HepG2 (cell line): ENCODE measurements at regions not wholly inside any gene's neighbourhood (a gene's known extent, or its start where the extent isn't known, plus 50 kb on each side); places are given as distances from the start of the nearest gene placed in this dataset.

Experiments used
- ATAC-seq: fragments of 200-7000 bp; cut with Tn5 transposase; 3 replicates; pipeline ENCODE4 v1.9.1; 2020; ENCODE audit warnings: mild to moderate bottlenecking, moderate library complexity
- BruUV-seq: library from RNA; stranded (reverse); fragments of 400-500 nt; replicated peaks from 2 replicates; lab custom pipeline; 2021; lab: Mats Ljungman, UMichigan
- CTCF ChIA-PET: fragments of 300-600 bp; formaldehyde crosslinking; extraction: SDS; loops from one replicate; lab custom pipeline; 2021; ENCODE audit warnings: low total read pairs, inconsistent platforms, low intra/inter-chr PET ratio; lab: Yijun Ruan, JAX
- POLR2A ChIA-PET: fragments of 350-600 bp; sonication (Branson Sonifier 250); formaldehyde crosslinking; loops from one replicate; lab custom pipeline; 2020; ENCODE audit warnings: antibody characterized with exemption, inconsistent platforms; lab: Yijun Ruan, JAX
- DNase-seq: peaks from one replicate; pipeline ENCODE4 v3.0.0-alpha.2; 2015; ENCODE audit warnings: low spot score
- FAIRE-seq: peaks from 3 replicates; lab custom pipeline; 2011; peaks lifted over from hg19 to GRCh38; lab: Jason Lieb, UNC
- H2AFZ ChIP-seq: one replicate; pipeline ENCODE4 v1.6.1; 2011; ENCODE audit warnings: low read length, inconsistent platforms
- H3K27ac ChIP-seq: fragments of 300-600 bp; 3 replicates; pipeline ENCODE4 v1.8.0; 2011; ENCODE audit warnings: mixed run types, mild to moderate bottlenecking, mixed read lengths, low read length, inconsistent platforms; ENCODE audit not compliant: insufficient read depth; ENCODE audit errors: extremely low read length
- H3K27me3 ChIP-seq, 2 experiments: fragments of 200-600 bp in 1 of 2; 2 replicates in 1 of 2; 3 replicates in 1 of 2; pipeline versions ENCODE4 v1.6.0 to v1.8.0; 2011; ENCODE audit warnings: low read length in 2 of 2, mild to moderate bottlenecking in 2 of 2, moderate library complexity in 2 of 2, inconsistent platforms in 1 of 2; ENCODE audit not compliant: insufficient read depth in 2 of 2, control insufficient read depth in 1 of 2
- H3K36me3 ChIP-seq, 2 experiments: fragments of 200-600 bp in 1 of 2; replicated peaks in 1 of 2; 2 replicates in 1 of 2; 3 replicates in 1 of 2; pipeline versions ENCODE4 v1.5.1 to v1.8.0; 2011; ENCODE audit warnings: low read length in 2 of 2, inconsistent platforms in 1 of 2; ENCODE audit not compliant: insufficient read depth in 2 of 2, control insufficient read depth in 1 of 2
- H3K4me1 ChIP-seq: 2 replicates; pipeline ENCODE4 v1.5.1; 2012; ENCODE audit warnings: low read length, inconsistent platforms; ENCODE audit not compliant: insufficient read depth
- H3K4me2 ChIP-seq: 2 replicates; pipeline ENCODE4 v1.6.0; 2011; ENCODE audit warnings: low read depth, low read length, inconsistent platforms
- H3K4me3 ChIP-seq, 3 experiments: fragments of 200-600 bp in 1 of 3; sonication (generic), shearing (Covaris generic) in 1 of 3; replicated peaks in 1 of 3; 2 replicates each; pipeline ENCODE4 v1.5.1; 2011 to 2016; ENCODE audit warnings: low read length in 3 of 3, inconsistent platforms in 2 of 3, low read depth in 2 of 3, mild to moderate bottlenecking in 2 of 3, control low read depth in 1 of 3, mixed read lengths in 1 of 3; ENCODE audit not compliant: insufficient read depth in 1 of 3
- H3K79me2 ChIP-seq: one replicate; pipeline ENCODE4 v1.6.1; 2011; ENCODE audit warnings: low read length, inconsistent platforms; ENCODE audit not compliant: insufficient read depth
- H3K9ac ChIP-seq: 2 replicates; pipeline ENCODE4 v1.6.0; 2011; ENCODE audit warnings: mild to moderate bottlenecking, low read depth, low read length, inconsistent platforms; ENCODE audit not compliant: insufficient read depth
- H3K9me3 ChIP-seq: 2 replicates; pipeline ENCODE4 v1.5.1; 2012; ENCODE audit warnings: mild to moderate bottlenecking, low read length
- H4K20me1 ChIP-seq: 2 replicates; pipeline ENCODE4 v1.6.0; 2011; ENCODE audit warnings: inconsistent platforms, mild to moderate bottlenecking, low read length, moderate library complexity; ENCODE audit not compliant: insufficient read depth
- ARNT ChIP-seq: fragments of 450-650 bp; IDR thresholded peaks from 2 replicates; pipeline ENCODE4 v1.6.1; 2017
- DNMT3B ChIP-seq: conservative IDR thresholded peaks from 2 replicates; pipeline ENCODE4 v1.6.1; 2016; ENCODE audit warnings: missing biosample characterization, control low read depth
- KAT8 ChIP-seq: IDR thresholded peaks from 2 replicates; pipeline ENCODE4 v1.6.1; 2016; ENCODE audit warnings: missing genetic modification reagents, missing compliant biosample characterization
- SUZ12 ChIP-seq: fragments of 150-350 bp; IDR thresholded peaks from 2 replicates; pipeline ENCODE4 v1.6.1; 2014; ENCODE audit warnings: low read depth, low read length
- ZNF7 ChIP-seq: IDR thresholded peaks from 2 replicates; pipeline ENCODE4 v1.6.1; 2016; ENCODE audit warnings: missing biosample characterization, missing genetic modification reagents
- WGBS: methylation state at CpG from one replicate; pipeline ENCODE4 v1.1.6; 2017; ENCODE audit warnings: low lambda C conversion rate; 5-methylcytosine and 5-hydroxymethylcytosine counted together
- in situ Hi-C: cut with HindIII; loops from 2 replicates; pipeline ENCODE4 v1.10.0; 2017; ENCODE audit warnings: low pct_unique_long_range_greater_than_20kb; ENCODE audit not compliant: extremely low pct_ligation_motif_present
- intact Hi-C: fragments of 100-400 bp; cut with micrococcal nuclease; formaldehyde crosslinking; loops from one replicate; pipeline ENCODE4 v1.10.0; 2022; ENCODE audit not compliant: unreplicated experiment
- TF ChIP-seq, protein P1 (sequence below): sonication (generic); formaldehyde crosslinking; IDR thresholded peaks from 2 replicates; pipeline ENCODE4 v1.9.0; 2022; ENCODE audit warnings: low read depth, missing genetic modification reagents
- TF ChIP-seq, protein P2 (sequence below): sonication (generic); formaldehyde crosslinking; IDR thresholded peaks from 2 replicates; pipeline ENCODE4 v1.8.0; 2022; ENCODE audit warnings: mild to moderate bottlenecking, missing genetic modification reagents, moderate library complexity
- TF ChIP-seq, protein P3 (sequence below), 2 experiments: fragments of 450-650 bp in 1 of 2; sonication (generic) in 1 of 2; formaldehyde crosslinking; IDR thresholded peaks; 2 replicates each; pipeline versions ENCODE4 v1.5.0 to v1.8.0; 2020 to 2022; ENCODE audit warnings: mild to moderate bottlenecking in 1 of 2, missing genetic modification reagents in 1 of 2

DNA sequence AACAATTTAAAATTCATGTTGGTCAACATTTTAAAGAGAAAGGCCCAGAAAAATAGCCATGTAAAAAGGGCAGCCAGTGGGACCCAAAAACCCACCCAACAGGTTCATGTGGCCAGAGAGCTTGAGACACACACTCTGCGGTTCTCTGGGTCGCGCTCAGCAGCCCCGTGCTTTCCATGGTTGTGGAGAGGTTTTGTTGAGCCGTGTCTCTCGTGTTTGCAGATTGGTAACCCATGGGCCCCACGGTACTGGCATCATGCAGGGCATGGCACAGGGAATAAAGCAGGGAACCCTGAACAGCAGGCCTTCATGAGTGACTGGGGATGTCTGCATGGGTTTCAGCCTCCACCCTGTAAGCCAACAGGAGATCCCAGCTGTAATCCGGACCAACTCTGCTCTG is 127.7 kb upstream of the CST7 start:
- Histone ChIP-seq H2AFZ (no peak overlapping the region), H3K9me3 (no peaks in the 10 kb centered on the region), H3K4me3 (no peak overlapping the region), H3K4me2 (no peak overlapping the region), H3K36me3 (no peaks in the 10 kb centered on the region)
- DNase-seq (no peak), ATAC-seq (no peak)
- ChIA-PET POLR2A (no interaction called here), CTCF (no interaction called here)
- BruUV-seq: no TSS peak
- in situ Hi-C loops (no loop called here), intact Hi-C loops (no loop called here)
- TF ChIP-seq, protein P1, sequence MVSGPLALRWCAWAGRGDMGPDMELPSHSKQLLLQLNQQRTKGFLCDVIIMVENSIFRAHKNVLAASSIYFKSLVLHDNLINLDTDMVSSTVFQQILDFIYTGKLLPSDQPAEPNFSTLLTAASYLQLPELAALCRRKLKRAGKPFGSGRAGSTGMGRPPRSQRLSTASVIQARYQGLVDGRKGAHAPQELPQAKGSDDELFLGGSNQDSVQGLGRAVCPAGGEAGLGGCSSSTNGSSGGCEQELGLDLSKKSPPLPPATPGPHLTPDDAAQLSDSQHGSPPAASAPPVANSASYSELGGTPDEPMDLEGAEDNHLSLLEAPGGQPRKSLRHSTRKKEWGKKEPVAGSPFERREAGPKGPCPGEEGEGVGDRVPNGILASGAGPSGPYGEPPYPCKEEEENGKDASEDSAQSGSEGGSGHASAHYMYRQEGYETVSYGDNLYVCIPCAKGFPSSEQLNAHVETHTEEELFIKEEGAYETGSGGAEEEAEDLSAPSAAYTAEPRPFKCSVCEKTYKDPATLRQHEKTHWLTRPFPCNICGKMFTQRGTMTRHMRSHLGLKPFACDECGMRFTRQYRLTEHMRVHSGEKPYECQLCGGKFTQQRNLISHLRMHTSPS (CRISPR knock-in tag): no peak
- TF ChIP-seq DNMT3B (CRISPR knock-in tag): no peak
- no peak for TF ChIP-seq SUZ12
- no peak for TF ChIP-seq KAT8 (CRISPR knock-in tag)
- TF ChIP-seq, protein P2, sequence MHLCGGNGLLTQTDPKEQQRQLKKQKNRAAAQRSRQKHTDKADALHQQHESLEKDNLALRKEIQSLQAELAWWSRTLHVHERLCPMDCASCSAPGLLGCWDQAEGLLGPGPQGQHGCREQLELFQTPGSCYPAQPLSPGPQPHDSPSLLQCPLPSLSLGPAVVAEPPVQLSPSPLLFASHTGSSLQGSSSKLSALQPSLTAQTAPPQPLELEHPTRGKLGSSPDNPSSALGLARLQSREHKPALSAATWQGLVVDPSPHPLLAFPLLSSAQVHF (CRISPR knock-in tag): no peak
- TF ChIP-seq, protein P3, sequence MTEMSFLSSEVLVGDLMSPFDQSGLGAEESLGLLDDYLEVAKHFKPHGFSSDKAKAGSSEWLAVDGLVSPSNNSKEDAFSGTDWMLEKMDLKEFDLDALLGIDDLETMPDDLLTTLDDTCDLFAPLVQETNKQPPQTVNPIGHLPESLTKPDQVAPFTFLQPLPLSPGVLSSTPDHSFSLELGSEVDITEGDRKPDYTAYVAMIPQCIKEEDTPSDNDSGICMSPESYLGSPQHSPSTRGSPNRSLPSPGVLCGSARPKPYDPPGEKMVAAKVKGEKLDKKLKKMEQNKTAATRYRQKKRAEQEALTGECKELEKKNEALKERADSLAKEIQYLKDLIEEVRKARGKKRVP (CRISPR knock-in tag; IDR thresholded peaks at IDR 0.05): no peak
- no peak for TF ChIP-seq ZNF7
- TF ChIP-seq ARNT: no peak
- TF ChIP-seq, all 625 proteins: peak for 0
- Histone ChIP-seq H3K4me1 (no peaks in the 10 kb centered on the region), H3K27me3 (peaks cover 7 to 63% of the 10 kb centered on the region in 2 experiments; a peak in 4 of 5 replicates), H3K9ac (no peak overlapping the region), H3K27ac (no peak overlapping the region), H3K79me2 (no peaks in the 10 kb centered on the region), H4K20me1 (no peaks in the 10 kb centered on the region)
- WGBS: 45% methylated on average over 8 of the region's 8 CpGs
- FAIRE-seq: no peak
